T47D (cell line): ENCODE measurements at regions not wholly inside any gene's neighbourhood (a gene's known extent, or its start where the extent isn't known, plus 50 kb on each side); places are given as distances from the start of the nearest gene placed in this dataset.
A peak's percentile ranks its signal among the peaks of the same experiment; 100 is the strongest.

Experiments
- DNase-seq, 2 experiments: peaks; one replicate each; pipeline versions ENCODE4 v3.0.0 to v3.0.0-alpha.2; 2011 to 2012; ENCODE audit warnings: low read depth in 1 of 2, low spot score in 1 of 2
- JUND ChIP-seq: IDR thresholded peaks from 2 replicates; pipeline ENCODE4 v1.6.1; 2012; ENCODE audit warnings: low read depth
- in situ Hi-C: cut with HindIII; loops from 2 replicates; pipeline ENCODE4 v1.10.0; 2016; ENCODE audit warnings: low sequenced_read_pairs, low pct_unique_long_range_greater_than_20kb

GRCh38 chr14:95818581-95818980, 58.1 kb upstream of the TUNAR start:
- in situ Hi-C loops: no loop called here
- no peak for DNase-seq
- no peak for TF ChIP-seq JUND

- in situ Hi-C loops: no loop called here
- no peak for DNase-seq
- TF ChIP-seq JUND: no peak
These were observed 59.4 kb upstream of the TUNAR start for GRCh38 chr14:95817271-95817670.

GRCh38 chr14:95816539-95816938, 60.1 kb upstream of the TUNAR start:
- DNase-seq: no peak
- no peak for TF ChIP-seq JUND
- in situ Hi-C loops: no loop called here

- TF ChIP-seq JUND: no peak
- DNase-seq: no peak
- in situ Hi-C loops: no loop called here
These were observed 61.4 kb upstream of the TUNAR start for GRCh38 chr14:95815226-95815690.

GRCh38 chr14:95814363-95815225, 62.0 kb upstream of the TUNAR start:
- no peak for DNase-seq
- TF ChIP-seq JUND: no peak
- in situ Hi-C loops: no loop called here

- in situ Hi-C loops: no loop called here
- TF ChIP-seq JUND: no peak
- DNase-seq: no peak
These were observed 64.8 kb upstream of the TUNAR start for GRCh38 chr14:95811813-95812212.

GRCh38 chr14:95808371-95808770, 68.3 kb upstream of the TUNAR start:
- in situ Hi-C loops: no loop called here
- TF ChIP-seq JUND: no peak
- DNase-seq: no peak

- in situ Hi-C loops: no loop called here
- TF ChIP-seq JUND: no peak
- DNase-seq: no peak
These were observed 79.8 kb upstream of the TUNAR start for GRCh38 chr14:95796788-95797187.

GRCh38 chr14:95787941-95788340, 74.0 kb upstream of the TCL1A start:
- no peak for TF ChIP-seq JUND
- DNase-seq: no peak
- in situ Hi-C loops: no loop called here

GRCh38 chr14:95786566-95786965, 72.6 kb upstream of the TCL1A start:
- in situ Hi-C loops: no loop called here
- DNase-seq: no peak
- no peak for TF ChIP-seq JUND

GRCh38 chr14:95784137-95784536, 70.2 kb upstream of the TCL1A start:
- peak; percentile 69 to 81 for DNase-seq
- in situ Hi-C loops: no loop called here
- no peak for TF ChIP-seq JUND

GRCh38 chr14:95776798-95777534, 63.0 kb upstream of the TCL1A start:
- in situ Hi-C loops: no loop called here

More at GRCh38 chr14:95776798-95777534, 63.0 kb upstream of the TCL1A start:
- TF ChIP-seq JUND: no peak
- no peak for DNase-seq
